OCI-LY1 (cell line): ENCODE measurements at regions not wholly inside any gene's neighbourhood (a gene's known extent, or its start where the extent isn't known, plus 50 kb on each side); places are given as distances from the start of the nearest gene placed in this dataset.

Experiments used
- H2AFZ ChIP-seq: fragments of 200-600 bp; sonication (generic), shearing (Covaris generic); 2 replicates; pipeline ENCODE4 v1.6.0; 2014; ENCODE audit warnings: antibody characterized with exemption, mild to moderate bottlenecking, low read length
- H3F3A ChIP-seq: fragments of 200-600 bp; sonication (generic), shearing (Covaris generic); 2 replicates; pipeline ENCODE4 v1.6.0; 2014; ENCODE audit warnings: mild to moderate bottlenecking, antibody characterized with exemption, low read length, moderate library complexity; ENCODE audit not compliant: insufficient read depth
- H3K27ac ChIP-seq: fragments of 200-600 bp; sonication (generic); 2 replicates; pipeline ENCODE4 v1.5.1; 2014; ENCODE audit warnings: low read length, mixed run types, mild to moderate bottlenecking, low read depth; ENCODE audit not compliant: poor library complexity, severe bottlenecking
- H3K27me3 ChIP-seq: fragments of 200-600 bp; sonication (generic); 2 replicates; pipeline ENCODE4 v1.6.0; 2014; ENCODE audit warnings: antibody characterized with exemption, mild to moderate bottlenecking, low read length, moderate library complexity; ENCODE audit not compliant: insufficient read depth
- H3K36me3 ChIP-seq: fragments of 200-600 bp; sonication (generic); 2 replicates; pipeline ENCODE4 v1.6.1; 2014; ENCODE audit warnings: mild to moderate bottlenecking, antibody characterized with exemption, low read length, moderate library complexity, mixed read lengths; ENCODE audit not compliant: insufficient read depth
- H3K4me1 ChIP-seq: fragments of 200-600 bp; sonication (generic); 2 replicates; pipeline ENCODE4 v1.5.1; 2014; ENCODE audit warnings: mild to moderate bottlenecking, low read length, moderate library complexity; ENCODE audit not compliant: insufficient read depth, severe bottlenecking
- H3K4me2 ChIP-seq: fragments of 200-600 bp; sonication (generic), shearing (Covaris generic); 2 replicates; pipeline ENCODE4 v1.6.1; 2014; ENCODE audit warnings: low read length
- H3K4me3 ChIP-seq: fragments of 200-600 bp; sonication (generic); 2 replicates; pipeline ENCODE4 v1.5.1; 2014; ENCODE audit warnings: low read length, low read depth, mild to moderate bottlenecking, mixed read lengths; ENCODE audit not compliant: poor library complexity, severe bottlenecking
- H3K79me2 ChIP-seq: fragments of 200-600 bp; shearing (Covaris generic); 2 replicates; pipeline ENCODE4 v1.6.1; 2016; ENCODE audit warnings: mixed run types, low read length, mixed read lengths; ENCODE audit not compliant: insufficient read depth
- H3K9ac ChIP-seq: fragments of 200-600 bp; sonication (generic), shearing (Covaris generic); 2 replicates; pipeline ENCODE4 v1.6.1; 2014; ENCODE audit warnings: mild to moderate bottlenecking, low read length, mixed read lengths
- H3K9me2 ChIP-seq: fragments of 200-600 bp; sonication (generic), shearing (Covaris generic); 2 replicates; pipeline ENCODE4 v1.6.1; 2014; ENCODE audit warnings: low read depth, mild to moderate bottlenecking, low read length, mixed read lengths
- H3K9me3 ChIP-seq: fragments of 200-600 bp; shearing (Covaris generic); 2 replicates; pipeline ENCODE4 v1.6.1; 2014; ENCODE audit warnings: low read length, mixed read lengths
- H4K20me1 ChIP-seq: fragments of 200-600 bp; sonication (generic), shearing (Covaris generic); 2 replicates; pipeline ENCODE4 v1.6.0; 2016; ENCODE audit warnings: mild to moderate bottlenecking, low read length; ENCODE audit not compliant: insufficient read depth
- CTCF ChIP-seq: fragments of 200-600 bp; sonication (generic), shearing (Covaris generic); IDR thresholded peaks from 2 replicates; pipeline ENCODE4 v1.5.1; 2017; ENCODE audit warnings: mild to moderate bottlenecking, antibody characterized with exemption, low read length, moderate library complexity, mixed read lengths
- EZH2 ChIP-seq: fragments of 200-600 bp; sonication (generic), shearing (Covaris generic); IDR thresholded peaks from 2 replicates; pipeline ENCODE4 v1.8.0; 2017; ENCODE audit warnings: borderline replicate concordance, mixed run types, mild to moderate bottlenecking, antibody characterized with exemption, low read length, moderate library complexity, mixed read lengths

DNA sequence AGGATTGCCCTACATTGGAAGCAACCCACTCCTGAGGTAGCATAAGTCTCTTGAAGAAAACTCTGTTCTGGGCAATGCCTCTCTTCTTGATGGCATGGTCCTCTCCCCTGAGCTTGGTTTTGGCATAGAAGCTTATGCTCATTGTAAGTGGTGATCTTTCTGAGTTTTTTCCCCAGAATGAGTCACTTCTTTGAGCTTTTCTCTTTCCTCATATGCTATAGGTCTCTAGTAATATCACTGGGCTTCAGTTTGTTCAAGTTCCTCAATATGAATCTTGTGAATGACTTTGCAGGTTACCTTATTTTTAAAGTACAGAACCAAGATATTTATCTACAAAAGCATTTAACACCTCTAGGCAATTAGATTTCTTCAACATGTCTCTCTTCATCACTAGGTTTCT, 76.5 kb upstream of the ATG10 start:
- Histone ChIP-seq H3K79me2 (no peaks in the 10 kb centered on the region), H3K4me3 (no peak overlapping the region), H3K9me2 (no peaks in the 10 kb centered on the region), H3K27me3 (no peaks in the 10 kb centered on the region), H2AFZ (no peak overlapping the region), H3F3A (no peaks in the 10 kb centered on the region), H3K36me3 (no peaks in the 10 kb centered on the region), H3K9me3 (no peaks in the 10 kb centered on the region; the same call in 1 of the 2 replicates), H4K20me1 (no peaks in the 10 kb centered on the region), H3K9ac (no peak overlapping the region), H3K27ac (no peak overlapping the region), H3K4me2 (no peak overlapping the region), H3K4me1 (no peaks in the 10 kb centered on the region)
- TF ChIP-seq EZH2 (no peak), CTCF (no peak)

GRCh38 chr5:81893961-81894360, 77.9 kb upstream of the ATG10 start:
- TF ChIP-seq CTCF (no peak), EZH2 (no peak)
- no peak overlapping the region for H3K27ac ChIP-seq
- H3K4me2 ChIP-seq = no peak overlapping the region
- no peaks in the 10 kb centered on the region for H3K9me2 ChIP-seq
- no peaks in the 10 kb centered on the region for H3K4me1 ChIP-seq
- no peak overlapping the region for H3K4me3 ChIP-seq
- no peak overlapping the region for H3K9ac ChIP-seq
- no peaks in the 10 kb centered on the region for H3K27me3 ChIP-seq
- no peaks in the 10 kb centered on the region for H3K36me3 ChIP-seq
- no peaks in the 10 kb centered on the region for H4K20me1 ChIP-seq
- no peaks in the 10 kb centered on the region; the same call in 1 of the 2 replicates for H3K9me3 ChIP-seq
- H2AFZ ChIP-seq = no peak overlapping the region
- H3F3A ChIP-seq = no peaks in the 10 kb centered on the region
- H3K79me2 ChIP-seq = no peaks in the 10 kb centered on the region

DNA sequence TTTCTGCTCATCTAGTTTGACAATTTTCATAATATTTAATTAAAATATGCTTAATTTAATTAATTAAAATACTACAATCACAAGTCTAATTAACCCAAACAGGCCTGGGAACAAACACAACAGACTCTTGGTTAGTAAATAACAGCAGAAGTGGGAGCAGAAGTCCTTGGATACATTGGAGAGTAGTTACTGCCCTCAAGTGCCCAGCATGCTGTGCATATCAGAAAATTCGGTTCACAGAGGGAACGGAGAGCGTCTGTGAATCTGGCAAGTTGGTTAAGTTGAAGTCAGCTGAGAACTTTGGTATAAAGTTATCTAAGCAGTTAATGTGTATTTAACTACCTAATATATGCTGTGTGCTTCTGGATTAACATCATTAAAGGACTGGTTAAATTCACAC, 87.0 kb upstream of the ATG10 start:
- H3K4me1 ChIP-seq = no peaks in the 10 kb centered on the region
- no peaks in the 10 kb centered on the region for H3K9me3 ChIP-seq
- H3K27me3 ChIP-seq = no peaks in the 10 kb centered on the region
- TF ChIP-seq CTCF (no peak), EZH2 (no peak)
- H3K9me2 ChIP-seq = no peaks in the 10 kb centered on the region
- H4K20me1 ChIP-seq = no peaks in the 10 kb centered on the region
- H3K9ac ChIP-seq = no peak overlapping the region
- no peak overlapping the region for H2AFZ ChIP-seq
- H3K36me3 ChIP-seq = no peaks in the 10 kb centered on the region
- no peak overlapping the region for H3K27ac ChIP-seq
- no peaks in the 10 kb centered on the region for H3K79me2 ChIP-seq
- no peak overlapping the region for H3K4me2 ChIP-seq
- no peaks in the 10 kb centered on the region for H3F3A ChIP-seq
- no peak overlapping the region for H3K4me3 ChIP-seq
